Tibial artery (tissue), 4 donors: ENCODE measurements at regions not wholly inside any gene's neighbourhood (a gene's known extent, or its start where the extent isn't known, plus 50 kb on each side); places are given as distances from the start of the nearest gene placed in this dataset.

Source experiments
- DNase-seq, 2 donors: peaks; one replicate each; pipeline ENCODE4 v3.0.0-alpha.2; 2019
- H3K27ac ChIP-seq, 2 donors: fragments of 200-600 bp; sonication (generic) in 1 of 2; 1 replicate in 1 of 2; 2 replicates in 1 of 2; pipeline ENCODE4 v1.5.1; 2018 to 2019; ENCODE audit warnings: mild to moderate bottlenecking in 1 of 2
- H3K27me3 ChIP-seq, 2 donors: fragments of 200-600 bp; sonication (generic) in 1 of 2; one replicate each; pipeline versions ENCODE4 v1.5.1 to v1.6.0; 2016 to 2019
- H3K36me3 ChIP-seq, 3 donors: fragments of 200-600 bp; sonication (generic) in 2 of 3; one replicate each; pipeline ENCODE4 v1.5.1; 2016 to 2019; ENCODE audit warnings: mild to moderate bottlenecking in 2 of 3
- H3K4me1 ChIP-seq, 4 donors: fragments of 200-600 bp; sonication (generic) in 2 of 4; 1 replicate in 3 of 4; 2 replicates in 1 of 4; pipeline ENCODE4 v1.5.1; 2016 to 2019
- H3K4me3 ChIP-seq, 2 donors: fragments of 200-600 bp; sonication (generic) in 1 of 2; 1 replicate in 1 of 2; 2 replicates in 1 of 2; pipeline ENCODE4 v1.5.1; 2018 to 2019; ENCODE audit warnings: mild to moderate bottlenecking in 2 of 2
- H3K9me3 ChIP-seq, 3 donors: fragments of 200-600 bp; sonication (generic) in 1 of 3; one replicate each; pipeline ENCODE4 v1.5.1; 2016 to 2019
- intact Hi-C: fragments of 100-400 bp; cut with DNase I; formaldehyde crosslinking; loops from one replicate; pipeline ENCODE4 v1.15.0; 2023; ENCODE audit warnings: low total_unique reads
- TF ChIP-seq, protein P1 (sequence below), 2 experiments: fragments of 200-600 bp in 1 of 2; fragments of 450-650 bp in 1 of 2; IDR thresholded peaks; one replicate each; pipeline ENCODE4 v1.5.1; 2017 to 2019; ENCODE audit warnings: antibody characterized with exemption in 2 of 2, mild to moderate bottlenecking in 1 of 2, moderate library complexity in 1 of 2

DNA sequence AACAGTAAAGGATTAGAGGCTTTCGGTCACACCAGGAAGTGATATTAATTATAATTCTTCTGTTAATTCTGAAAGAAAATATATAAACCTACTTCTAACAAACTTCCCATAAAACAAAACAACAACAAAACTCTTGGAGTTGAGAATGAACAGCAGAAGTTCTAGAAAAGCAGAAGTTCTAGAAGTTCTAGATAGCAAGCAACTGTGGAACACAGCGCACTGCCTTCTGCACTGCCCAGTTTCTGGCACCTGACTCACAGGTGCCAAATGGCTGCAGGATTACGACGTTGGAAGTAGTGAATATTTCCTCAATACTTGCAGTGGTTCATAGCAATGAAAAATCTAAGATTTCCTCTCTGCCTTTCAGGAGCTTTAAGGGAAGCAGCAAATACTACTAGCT lies 132.2 kb downstream of the OR13A1 start:
- no peak for DNase-seq
- TF ChIP-seq, protein P1, sequence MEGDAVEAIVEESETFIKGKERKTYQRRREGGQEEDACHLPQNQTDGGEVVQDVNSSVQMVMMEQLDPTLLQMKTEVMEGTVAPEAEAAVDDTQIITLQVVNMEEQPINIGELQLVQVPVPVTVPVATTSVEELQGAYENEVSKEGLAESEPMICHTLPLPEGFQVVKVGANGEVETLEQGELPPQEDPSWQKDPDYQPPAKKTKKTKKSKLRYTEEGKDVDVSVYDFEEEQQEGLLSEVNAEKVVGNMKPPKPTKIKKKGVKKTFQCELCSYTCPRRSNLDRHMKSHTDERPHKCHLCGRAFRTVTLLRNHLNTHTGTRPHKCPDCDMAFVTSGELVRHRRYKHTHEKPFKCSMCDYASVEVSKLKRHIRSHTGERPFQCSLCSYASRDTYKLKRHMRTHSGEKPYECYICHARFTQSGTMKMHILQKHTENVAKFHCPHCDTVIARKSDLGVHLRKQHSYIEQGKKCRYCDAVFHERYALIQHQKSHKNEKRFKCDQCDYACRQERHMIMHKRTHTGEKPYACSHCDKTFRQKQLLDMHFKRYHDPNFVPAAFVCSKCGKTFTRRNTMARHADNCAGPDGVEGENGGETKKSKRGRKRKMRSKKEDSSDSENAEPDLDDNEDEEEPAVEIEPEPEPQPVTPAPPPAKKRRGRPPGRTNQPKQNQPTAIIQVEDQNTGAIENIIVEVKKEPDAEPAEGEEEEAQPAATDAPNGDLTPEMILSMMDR (IDR thresholded peaks at IDR 0.05), result no peak
- intact Hi-C loops, result no loop called here
- Histone ChIP-seq H3K36me3 (no peaks in the 10 kb centered on the region), H3K4me1 (peaks cover 0 to 31% (median 6%) of the 10 kb centered on the region in 4 donors), H3K27me3 (no peaks in the 10 kb centered on the region), H3K4me3 (no peak overlapping the region), H3K27ac (no peak overlapping the region), H3K9me3 (no peaks in the 10 kb centered on the region)

DNA sequence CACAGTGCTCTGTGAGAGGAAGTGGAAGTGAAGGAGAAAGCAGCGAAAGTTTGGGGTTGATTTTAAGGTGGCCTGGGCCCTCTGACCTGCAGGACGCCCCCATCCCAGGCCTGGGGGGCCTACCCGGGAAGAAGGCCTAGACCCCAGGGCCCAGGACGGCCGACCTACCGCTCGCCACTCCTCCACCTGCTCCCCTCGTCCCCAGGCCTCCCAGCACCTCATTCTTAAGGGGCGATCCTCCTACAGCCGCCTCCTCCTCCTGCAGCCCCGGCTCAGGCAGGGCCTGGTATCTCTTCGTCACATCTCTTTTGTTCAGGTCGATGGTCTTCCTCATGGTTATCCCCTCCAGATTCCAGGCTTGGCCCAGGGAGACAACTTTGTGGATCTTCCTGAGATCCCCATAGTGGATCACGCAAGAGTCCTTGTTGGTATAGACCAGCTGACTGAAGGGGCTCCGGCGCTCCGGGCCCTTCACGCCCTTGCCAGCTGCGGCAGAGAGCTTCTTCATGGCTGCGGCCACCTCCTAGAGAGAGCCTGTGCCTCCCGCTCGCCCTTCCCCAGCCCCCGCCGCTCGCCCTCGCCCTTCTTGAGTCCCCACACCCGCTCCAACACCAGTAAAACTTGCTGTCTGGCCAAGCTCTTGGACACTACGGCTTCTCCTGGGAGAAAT lies 117.5 kb downstream of the OR13A1 start:
- intact Hi-C loops, result no loop called here
- no peaks in the 10 kb centered on the region for H3K4me1 ChIP-seq
- TF ChIP-seq, protein P1 (IDR thresholded peaks at IDR 0.05), result no peak
- DNase-seq, result no peak
- no peaks in the 10 kb centered on the region for H3K36me3 ChIP-seq
- no peak overlapping the region for H3K27ac ChIP-seq
- H3K4me3 ChIP-seq, result no peak overlapping the region
- H3K9me3 ChIP-seq, result no peaks in the 10 kb centered on the region
- peaks cover 0 to 16% of the 10 kb centered on the region in 2 donors for H3K27me3 ChIP-seq

DNA sequence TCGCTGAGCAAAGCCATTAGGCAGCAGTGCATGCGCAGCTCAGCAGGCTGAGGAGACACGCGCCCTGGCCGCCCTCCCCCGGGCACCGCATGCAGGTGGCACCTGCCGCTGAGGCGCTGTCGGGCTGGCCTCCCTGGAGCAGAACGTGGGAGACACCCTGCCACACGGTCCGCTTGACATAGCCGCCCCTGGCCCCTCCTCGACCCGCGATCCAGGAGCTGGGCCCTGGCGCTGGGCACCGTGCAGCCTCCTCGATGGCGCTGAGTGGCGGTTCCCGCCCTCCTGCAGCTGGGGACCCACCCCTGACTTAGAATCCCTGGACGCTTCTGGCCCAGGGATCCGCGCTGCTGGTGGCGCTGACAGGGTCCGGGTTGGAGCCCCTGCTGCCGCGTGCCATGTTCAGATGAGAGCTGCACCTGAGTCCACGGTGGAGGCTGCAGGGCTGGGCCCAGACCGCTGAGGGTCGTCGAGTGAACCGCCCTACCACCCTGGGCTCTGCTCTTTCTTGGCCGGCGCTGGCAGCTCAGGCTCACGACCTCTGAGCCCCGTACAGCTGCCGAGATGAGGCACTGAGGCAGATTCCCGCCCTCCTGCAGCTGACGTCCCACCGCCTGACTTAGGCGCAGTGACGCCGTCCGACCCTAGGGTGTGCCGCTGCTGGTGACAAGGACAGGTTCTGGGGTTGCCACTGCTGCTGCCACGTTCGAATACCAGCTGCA lies 116.8 kb downstream of the OR13A1 start:
- Histone ChIP-seq H3K4me3 (no peak overlapping the region), H3K36me3 (no peaks in the 10 kb centered on the region), H3K27ac (no peak overlapping the region), H3K4me1 (no peaks in the 10 kb centered on the region), H3K27me3 (peaks cover 0 to 17% of the 10 kb centered on the region in 2 donors), H3K9me3 (no peaks in the 10 kb centered on the region)
- no peak for DNase-seq
- TF ChIP-seq, protein P1 (IDR thresholded peaks at IDR 0.05), result no peak
- intact Hi-C loops, result no loop called here

DNA sequence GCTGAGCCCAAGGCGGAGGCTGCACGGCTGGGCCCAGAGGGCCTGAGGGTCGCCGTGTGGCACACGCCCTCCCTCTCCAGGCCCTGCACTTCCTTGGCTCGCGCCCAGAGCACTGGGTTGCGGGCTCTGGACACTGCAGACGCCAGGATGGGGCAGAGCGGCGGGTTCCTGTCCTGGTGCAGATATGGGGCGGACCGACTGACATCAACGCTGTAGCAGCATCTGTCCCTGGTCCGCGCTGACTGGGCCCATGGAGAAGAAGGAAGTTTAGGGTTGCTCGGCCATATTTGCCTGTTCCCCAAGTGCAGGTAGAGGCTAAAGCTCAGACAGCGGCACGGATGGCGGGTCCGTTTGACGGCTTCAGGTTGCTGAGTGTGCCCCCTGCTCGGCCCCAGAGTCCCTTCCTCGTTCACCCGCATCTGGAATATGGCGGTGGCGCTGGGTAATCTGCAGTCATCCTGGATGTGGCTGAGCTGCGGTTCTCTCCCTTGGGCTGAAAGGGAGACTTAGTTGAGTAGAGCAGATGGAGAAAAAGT lies 116.1 kb downstream of the OR13A1 start:
- no peaks in the 10 kb centered on the region for H3K4me1 ChIP-seq
- TF ChIP-seq, protein P1 (IDR thresholded peaks at IDR 0.05), result no peak
- peaks cover 0 to 17% of the 10 kb centered on the region in 2 donors for H3K27me3 ChIP-seq
- H3K9me3 ChIP-seq, result no peaks in the 10 kb centered on the region
- H3K27ac ChIP-seq, result no peak overlapping the region
- H3K4me3 ChIP-seq, result no peak overlapping the region
- intact Hi-C loops, result no loop called here
- DNase-seq, result no peak
- H3K36me3 ChIP-seq, result no peaks in the 10 kb centered on the region

DNA sequence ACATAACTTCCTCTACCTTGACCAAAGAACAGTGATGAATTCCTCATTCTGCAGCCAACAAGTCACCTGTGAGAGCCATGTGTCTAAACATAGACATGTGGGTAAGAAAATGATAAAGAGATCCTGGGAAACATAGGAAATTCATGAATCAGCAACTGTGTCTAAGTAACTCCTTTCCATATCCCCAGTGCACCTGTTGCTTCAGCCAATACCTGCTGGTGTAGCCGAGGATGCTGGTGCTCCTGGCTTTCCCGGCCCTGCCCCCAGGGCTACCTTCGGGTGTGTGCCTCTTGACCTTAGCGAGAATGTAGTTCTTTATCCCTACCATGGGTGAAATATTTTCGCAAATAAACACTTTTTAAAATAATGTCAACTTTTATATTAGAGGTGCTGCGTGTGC lies 114.1 kb downstream of the OR13A1 start:
- Histone ChIP-seq H3K36me3 (no peaks in the 10 kb centered on the region), H3K4me1 (no peaks in the 10 kb centered on the region), H3K27ac (no peak overlapping the region), H3K9me3 (no peaks in the 10 kb centered on the region), H3K4me3 (no peak overlapping the region), H3K27me3 (peaks cover 0 to 17% of the 10 kb centered on the region in 2 donors)
- intact Hi-C loops, result no loop called here
- TF ChIP-seq, protein P1 (IDR thresholded peaks at IDR 0.05), result no peak
- no peak for DNase-seq
